PFSK-1 (cell line): ENCODE measurements at regions not wholly inside any gene's neighbourhood (a gene's known extent, or its start where the extent isn't known, plus 50 kb on each side); places are given as distances from the start of the nearest gene placed in this dataset.

ENCODE experiments used
- POLR2AphosphoS5 ChIP-seq: IDR thresholded peaks from 2 replicates; pipeline ENCODE4 v1.6.1; 2012; ENCODE audit warnings: low read depth, mild to moderate bottlenecking, control low read depth, low read length, moderate library complexity
- REST ChIP-seq, 2 experiments: IDR thresholded peaks; 2 replicates each; pipeline versions ENCODE4 v1.6.1 to v1.8.0; 2011 to 2012; ENCODE audit warnings: low read depth in 2 of 2, low read length in 2 of 2, control low read depth in 1 of 2, inconsistent platforms in 1 of 2, mild to moderate bottlenecking in 1 of 2, moderate library complexity in 1 of 2; ENCODE audit not compliant: insufficient read depth in 1 of 2
- SIN3A ChIP-seq: IDR thresholded peaks from 2 replicates; pipeline ENCODE4 v1.6.1; 2012; ENCODE audit warnings: mild to moderate bottlenecking, low read length, moderate library complexity, borderline replicate concordance; ENCODE audit not compliant: insufficient read depth
- TAF1 ChIP-seq: IDR thresholded peaks from 2 replicates; pipeline ENCODE4 v1.6.1; 2012; ENCODE audit warnings: low read length, control low read depth, borderline replicate concordance; ENCODE audit not compliant: insufficient read depth

- TF ChIP-seq POLR2AphosphoS5 = no peak
- no peak for TF ChIP-seq REST (IDR thresholded peaks at IDR 0.05; ENCODE audit: insufficient read depth in 1 of 2, low read depth in 2 of 2, low read length in 2 of 2)
- no peak for TF ChIP-seq TAF1
- no peak for TF ChIP-seq SIN3A
Measured at GRCh38 chrX:7254144-7254543, 106.2 kb upstream of the PUDP start.
